ENCODE measurements at regions not wholly inside any gene's neighbourhood (a gene's known extent, or its start where the extent isn't known, plus 50 kb on each side); places are given as distances from the start of the nearest gene placed in this dataset.

GRCh38 chr10:30256084-30256483, 93.0 kb downstream of the MTPAP start:
- TF ChIP-seq CTCF (IDR thresholded peaks at IDR 0.05 in 2 of 3, conservative IDR thresholded peaks at IDR 0.05 in 1 of 3; ENCODE audit: control insufficient read depth in 2 of 3, extremely low read depth in 1 of 3, insufficient read depth in 1 of 3, low read depth in 3 of 3, low read length in 3 of 3) (no peak), MAX (IDR thresholded peaks at IDR 0.05; ENCODE audit: low read depth, low read length) (no peak), TAF1 (IDR thresholded peaks at IDR 0.05; ENCODE audit: borderline replicate concordance, low read depth, low read length) (no peak), MXI1 (IDR thresholded peaks at IDR 0.05; ENCODE audit: low read depth, low read length) (no peak), SMC3 (IDR thresholded peaks at IDR 0.05; ENCODE audit: borderline replicate concordance, low read length) (no peak), E2F8 (IDR thresholded peaks at IDR 0.05; ENCODE audit: low read depth, partially characterized antibody) (no peak), EP300 (IDR thresholded peaks at IDR 0.05; ENCODE audit: borderline replicate concordance in 1 of 2, control insufficient read depth in 1 of 2, low read depth in 2 of 2, low read length in 2 of 2) (no peak), ATF2 (IDR thresholded peaks at IDR 0.05; ENCODE audit: low read length) (no peak)

All from GM12878 (cell line).